HAP-1 (cell line): ENCODE measurements at regions not wholly inside any gene's neighbourhood (a gene's known extent, or its start where the extent isn't known, plus 50 kb on each side); places are given as distances from the start of the nearest gene placed in this dataset.

Experiments used
- DNase-seq, 2 experiments: peaks; one replicate each; pipeline ENCODE4 v3.0.0-alpha.2; 2016 to 2020; ENCODE audit warnings: low spot score in 2 of 2
- H3K27me3 ChIP-seq: fragments of 250-450 bp; sonication (Bioruptor Pico); 2 replicates; pipeline ENCODE4 v1.5.1; 2020; ENCODE audit warnings: low read depth, mild to moderate bottlenecking, moderate library complexity
- H3K36me3 ChIP-seq: fragments of 250-450 bp; sonication (Bioruptor Pico); replicated peaks from 2 replicates; pipeline ENCODE4 v1.5.1; 2020; ENCODE audit warnings: mild to moderate bottlenecking
- H3K4me1 ChIP-seq: fragments of 250-450 bp; sonication (Bioruptor Pico); 2 replicates; pipeline ENCODE4 v1.5.1; 2020; ENCODE audit warnings: mild to moderate bottlenecking
- H3K4me3 ChIP-seq: fragments of 250-450 bp; sonication (Bioruptor Pico); 2 replicates; pipeline ENCODE4 v1.5.1; 2020; ENCODE audit warnings: mild to moderate bottlenecking, moderate library complexity
- H3K9me3 ChIP-seq: fragments of 250-450 bp; sonication (Bioruptor Pico); 2 replicates; pipeline ENCODE4 v1.5.1; 2020; ENCODE audit warnings: mild to moderate bottlenecking, moderate library complexity
- in situ Hi-C: fragments of 300-500 bp; cut with MboI; formaldehyde crosslinking; loops from 3 replicates; pipeline ENCODE4 v1.14.3; 2020; ENCODE audit warnings: low sequenced_read_pairs, inconsistent platforms, mixed read lengths

- no peaks in the 10 kb centered on the region; the same call in 1 of the 2 replicates for H3K27me3 ChIP-seq
- in situ Hi-C loops, result no loop called here
- H3K4me1 ChIP-seq, result no peaks in the 10 kb centered on the region
- H3K36me3 ChIP-seq, result no peaks in the 10 kb centered on the region
- DNase-seq, result no peak
- H3K4me3 ChIP-seq, result no peak overlapping the region
- H3K9me3 ChIP-seq, result no peaks in the 10 kb centered on the region
Measured at GRCh38 chr12:107393043-107393717, 292.4 kb upstream of the PWP1 start.

GRCh38 chr12:107394693-107395092, 290.9 kb upstream of the PWP1 start:
- DNase-seq, result no peak
- no peaks in the 10 kb centered on the region for H3K36me3 ChIP-seq
- no peaks in the 10 kb centered on the region for H3K4me1 ChIP-seq
- no peaks in the 10 kb centered on the region; the same call in 1 of the 2 replicates for H3K27me3 ChIP-seq
- H3K4me3 ChIP-seq, result no peak overlapping the region
- in situ Hi-C loops, result no loop called here
- H3K9me3 ChIP-seq, result no peaks in the 10 kb centered on the region

- Histone ChIP-seq H3K36me3 (no peaks in the 10 kb centered on the region), H3K4me1 (no peaks in the 10 kb centered on the region), H3K4me3 (no peak overlapping the region), H3K27me3 (no peaks in the 10 kb centered on the region; the same call in 1 of the 2 replicates), H3K9me3 (no peaks in the 10 kb centered on the region)
- in situ Hi-C loops, result no loop called here
- peak in 1 of 2 experiments; percentile 40 for DNase-seq
Measured at GRCh38 chr12:107395817-107396216, 289.8 kb upstream of the PWP1 start.

- Histone ChIP-seq H3K4me1 (no peaks in the 10 kb centered on the region), H3K9me3 (no peaks in the 10 kb centered on the region), H3K36me3 (no peaks in the 10 kb centered on the region), H3K4me3 (no peak overlapping the region), H3K27me3 (no peaks in the 10 kb centered on the region)
- DNase-seq, result no peak
- in situ Hi-C loops, result no loop called here
Measured at GRCh38 chr12:107396991-107397390, 288.6 kb upstream of the PWP1 start.

- Histone ChIP-seq H3K9me3 (no peaks in the 10 kb centered on the region), H3K4me3 (no peak overlapping the region), H3K36me3 (no peaks in the 10 kb centered on the region), H3K27me3 (no peaks in the 10 kb centered on the region), H3K4me1 (no peaks in the 10 kb centered on the region)
- in situ Hi-C loops, result no loop called here
- no peak for DNase-seq
Measured at GRCh38 chr12:107397890-107398500, 287.6 kb upstream of the PWP1 start.

- no peak for DNase-seq
- Histone ChIP-seq H3K27me3 (no peaks in the 10 kb centered on the region), H3K4me3 (no peak overlapping the region), H3K36me3 (no peaks in the 10 kb centered on the region), H3K9me3 (no peaks in the 10 kb centered on the region), H3K4me1 (no peaks in the 10 kb centered on the region)
- in situ Hi-C loops, result no loop called here
Measured at GRCh38 chr12:107399046-107399445, 286.6 kb upstream of the PWP1 start.

GRCh38 chr12:107400686-107401447, 284.7 kb upstream of the PWP1 start:
- no peak for DNase-seq
- Histone ChIP-seq H3K27me3 (no peaks in the 10 kb centered on the region), H3K9me3 (no peaks in the 10 kb centered on the region), H3K36me3 (no peaks in the 10 kb centered on the region), H3K4me3 (no peak overlapping the region), H3K4me1 (no peaks in the 10 kb centered on the region)
- in situ Hi-C loops, result loop anchor here (10.0 kb wide), 1 partner anchor 266 kb away; no protein-coding TSS in a partner anchor

- in situ Hi-C loops, result loop anchor here (10.0 kb wide), 1 partner anchor 268 kb away; no protein-coding TSS in a partner anchor
- Histone ChIP-seq H3K4me1 (no peaks in the 10 kb centered on the region), H3K4me3 (no peak overlapping the region), H3K36me3 (no peaks in the 10 kb centered on the region), H3K9me3 (no peaks in the 10 kb centered on the region), H3K27me3 (no peaks in the 10 kb centered on the region)
- DNase-seq, result peak; percentile 62 to 76
Measured at GRCh38 chr12:107402041-107403022, 283.3 kb upstream of the PWP1 start.

GRCh38 chr12:107404981-107405380, 280.6 kb upstream of the PWP1 start:
- H3K36me3 ChIP-seq, result no peaks in the 10 kb centered on the region
- no peaks in the 10 kb centered on the region for H3K4me1 ChIP-seq
- in situ Hi-C loops, result loop anchor here (10.0 kb wide), 1 partner anchor 270 kb away; no protein-coding TSS in a partner anchor
- DNase-seq, result peak; percentile 41 to 55
- H3K9me3 ChIP-seq, result no peaks in the 10 kb centered on the region
- H3K4me3 ChIP-seq, result no peak overlapping the region
- H3K27me3 ChIP-seq, result no peaks in the 10 kb centered on the region

- Histone ChIP-seq H3K9me3 (no peaks in the 10 kb centered on the region), H3K4me1 (no peaks in the 10 kb centered on the region), H3K36me3 (no peaks in the 10 kb centered on the region), H3K4me3 (no peak overlapping the region), H3K27me3 (no peaks in the 10 kb centered on the region)
- in situ Hi-C loops, result loop anchor here (10.0 kb wide), 1 partner anchor 271 kb away; no protein-coding TSS in a partner anchor
- DNase-seq, result no peak
Measured at GRCh38 chr12:107405436-107405835, 280.2 kb upstream of the PWP1 start.

- Histone ChIP-seq H3K27me3 (no peaks in the 10 kb centered on the region), H3K9me3 (no peaks in the 10 kb centered on the region), H3K36me3 (no peaks in the 10 kb centered on the region), H3K4me3 (no peak overlapping the region), H3K4me1 (no peaks in the 10 kb centered on the region)
- DNase-seq, result no peak
- in situ Hi-C loops, result loop anchor here (10.0 kb wide), 1 partner anchor 272 kb away; no protein-coding TSS in a partner anchor
Measured at GRCh38 chr12:107406932-107407331, 278.7 kb upstream of the PWP1 start.

GRCh38 chr12:107411792-107412535, 273.6 kb upstream of the PWP1 start:
- in situ Hi-C loops, result no loop called here
- Histone ChIP-seq H3K27me3 (no peaks in the 10 kb centered on the region), H3K36me3 (no peaks in the 10 kb centered on the region), H3K4me3 (no peak overlapping the region), H3K4me1 (no peaks in the 10 kb centered on the region), H3K9me3 (no peaks in the 10 kb centered on the region)
- DNase-seq, result no peak
